ENCODE measurements at regions not wholly inside any gene's neighbourhood (a gene's known extent, or its start where the extent isn't known, plus 50 kb on each side); places are given as distances from the start of the nearest gene placed in this dataset.

- no peak for DNase-seq (ENCODE audit: low spot score)
- no peak for TF ChIP-seq CTCF (IDR thresholded peaks at IDR 0.05; ENCODE audit: extremely low read depth, insufficient read depth, missing control alignments)
- in situ Hi-C loops (cut with MboI; ENCODE audit: low pct_unique_long_range_greater_than_20kb, low sequenced_read_pairs, unreplicated experiment), result loop anchor here (25.0 kb wide), 1 partner anchor 652 kb away; no protein-coding TSS in a partner anchor
These were observed 618.8 kb downstream of the FGF9 start for GRCh38 chr13:22289711-22290110.

- no peak for DNase-seq (ENCODE audit: low spot score)
- in situ Hi-C loops (cut with MboI; ENCODE audit: low pct_unique_long_range_greater_than_20kb, low sequenced_read_pairs, unreplicated experiment), result loop anchor here (25.0 kb wide), 1 partner anchor 661 kb away; no protein-coding TSS in a partner anchor
These were observed 627.7 kb downstream of the FGF9 start for GRCh38 chr13:22298530-22298929.

GRCh38 chr13:22311734-22312404 is 641.0 kb downstream of the FGF9 start:
- no peak for TF ChIP-seq CTCF (IDR thresholded peaks at IDR 0.05; ENCODE audit: extremely low read depth, insufficient read depth, missing control alignments)
- in situ Hi-C loops (cut with MboI; ENCODE audit: low pct_unique_long_range_greater_than_20kb, low sequenced_read_pairs, unreplicated experiment), result no loop called here
- DNase-seq (ENCODE audit: low spot score), result no peak

More at GRCh38 chr13:22298530-22298929, 627.7 kb downstream of the FGF9 start:
- TF ChIP-seq CTCF (IDR thresholded peaks at IDR 0.05; ENCODE audit: extremely low read depth, insufficient read depth, missing control alignments), result no peak

GRCh38 chr13:22312405-22312803 is 641.5 kb downstream of the FGF9 start:
- TF ChIP-seq CTCF (IDR thresholded peaks at IDR 0.05; ENCODE audit: extremely low read depth, insufficient read depth, missing control alignments), result no peak
- in situ Hi-C loops (cut with MboI; ENCODE audit: low pct_unique_long_range_greater_than_20kb, low sequenced_read_pairs, unreplicated experiment), result no loop called here
- DNase-seq (ENCODE audit: low spot score), result no peak

GRCh38 chr13:22316494-22317025 is 645.7 kb downstream of the FGF9 start:
- in situ Hi-C loops (cut with MboI; ENCODE audit: low pct_unique_long_range_greater_than_20kb, low sequenced_read_pairs, unreplicated experiment), result no loop called here
- TF ChIP-seq CTCF (IDR thresholded peaks at IDR 0.05; ENCODE audit: extremely low read depth, insufficient read depth, missing control alignments), result no peak
- no peak for DNase-seq (ENCODE audit: low spot score)

GRCh38 chr13:22320991-22321390 is 650.1 kb downstream of the FGF9 start:
- DNase-seq (ENCODE audit: low spot score), result no peak
- TF ChIP-seq CTCF (IDR thresholded peaks at IDR 0.05; ENCODE audit: extremely low read depth, insufficient read depth, missing control alignments), result no peak

More at GRCh38 chr13:22320991-22321390, 650.1 kb downstream of the FGF9 start:
- in situ Hi-C loops (cut with MboI; ENCODE audit: low pct_unique_long_range_greater_than_20kb, low sequenced_read_pairs, unreplicated experiment), result no loop called here

All from GM13977 (cell line).